GM19043 (cell line): ENCODE measurements at regions not wholly inside any gene's neighbourhood (a gene's known extent, or its start where the extent isn't known, plus 50 kb on each side); places are given as distances from the start of the nearest gene placed in this dataset.

Experiments
- ATAC-seq: cut with Tn5 transposase; IDR thresholded peaks from one replicate; pipeline ENCODE4 v1.9.1; 2021; ENCODE audit warnings: low read depth; ENCODE audit not compliant: unreplicated experiment

- no peak for ATAC-seq
Observed at GRCh38 chr6:22975079-22975478, 405.7 kb downstream of the HDGFL1 start.

GRCh38 chr6:22980446-22980845 is 411.1 kb downstream of the HDGFL1 start:
- no peak for ATAC-seq

DNA sequence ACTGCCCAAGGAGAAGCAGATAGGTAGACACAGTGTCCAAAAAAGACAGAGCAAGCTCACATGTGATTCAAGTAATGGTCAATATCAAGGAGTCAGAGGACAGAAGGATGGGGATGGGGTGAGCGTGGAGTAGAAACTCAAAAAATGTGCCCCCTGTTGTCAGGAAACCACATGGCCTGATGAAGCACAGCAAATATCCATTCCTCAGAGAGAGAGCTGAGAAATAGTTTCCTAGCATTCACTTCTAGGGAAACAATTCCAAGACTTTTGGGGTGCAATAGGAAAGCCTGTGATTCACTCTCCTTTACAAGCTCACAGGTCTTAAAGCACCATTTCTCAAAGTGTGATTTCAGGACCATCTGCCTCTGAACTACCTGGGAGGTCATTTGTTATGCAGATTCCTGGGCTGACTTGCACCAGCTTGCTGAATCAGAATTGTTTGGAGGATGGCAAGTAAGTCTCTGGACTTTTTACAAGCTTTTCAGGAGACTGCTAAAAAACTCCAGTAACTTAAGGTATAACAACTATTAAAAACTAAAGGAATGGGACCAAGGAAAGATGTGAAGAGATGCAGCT is 432.8 kb downstream of the HDGFL1 start:
- no peak for ATAC-seq

DNA sequence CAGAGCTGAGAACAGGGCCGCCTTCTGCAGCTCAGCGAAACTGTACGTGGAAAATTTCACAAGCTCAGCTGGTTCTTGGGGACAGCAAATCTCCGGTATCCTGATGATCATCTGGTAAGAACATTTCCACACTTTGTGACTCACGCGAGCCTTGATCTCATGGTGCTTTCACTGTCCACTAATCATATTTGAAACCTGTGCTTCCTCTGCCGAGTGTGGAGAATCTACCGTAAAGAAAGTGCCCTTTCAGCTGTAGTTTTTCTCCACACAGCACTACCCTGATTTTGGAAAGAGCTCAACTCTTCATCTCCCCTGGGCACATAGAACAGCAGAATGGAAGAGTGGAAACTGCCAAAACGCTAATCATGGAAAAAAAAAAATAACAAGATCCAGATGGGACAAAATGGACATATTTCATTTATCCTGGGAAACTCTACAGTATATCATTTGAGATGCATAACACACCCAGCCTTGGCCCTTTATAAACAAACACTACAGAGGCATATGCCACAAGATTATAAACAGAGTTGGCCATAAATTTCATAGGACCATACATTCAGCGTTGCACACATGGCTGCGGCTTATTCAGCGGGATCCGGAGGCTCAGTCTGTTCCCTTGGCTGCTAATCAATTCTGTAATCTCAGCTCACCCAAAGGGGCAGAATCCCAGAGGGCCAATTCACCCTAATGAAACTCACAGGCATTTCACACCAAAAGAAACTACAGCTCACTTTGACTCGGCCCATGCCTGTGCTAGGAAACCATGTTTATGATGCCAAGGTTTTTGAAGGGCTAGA is 434.5 kb downstream of the HDGFL1 start:
- no peak for ATAC-seq

DNA sequence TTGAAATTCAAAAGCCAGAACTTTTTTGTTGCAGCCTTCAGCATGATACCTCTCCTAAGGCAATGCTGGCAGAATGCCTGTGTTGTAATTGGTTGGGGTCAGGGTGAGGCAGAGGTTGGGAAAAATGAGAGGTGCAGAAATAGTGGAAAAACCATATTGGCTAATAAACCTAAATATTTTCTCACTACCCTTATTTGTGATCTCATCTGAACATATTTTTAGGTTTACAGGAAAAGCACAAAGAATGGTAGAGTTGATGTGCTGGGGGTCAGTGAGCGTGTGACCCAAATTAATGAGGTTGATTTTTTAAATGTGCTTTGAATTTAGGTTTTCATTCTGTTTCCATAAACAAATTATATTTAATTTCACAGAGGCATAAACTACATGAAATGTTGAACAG is 437.3 kb downstream of the HDGFL1 start:
- ATAC-seq: no peak

- no peak for ATAC-seq
Observed at GRCh38 chr6:23011615-23012014, 442.2 kb downstream of the HDGFL1 start.

GRCh38 chr6:23013776-23014175 is 444.4 kb downstream of the HDGFL1 start:
- ATAC-seq: no peak

DNA sequence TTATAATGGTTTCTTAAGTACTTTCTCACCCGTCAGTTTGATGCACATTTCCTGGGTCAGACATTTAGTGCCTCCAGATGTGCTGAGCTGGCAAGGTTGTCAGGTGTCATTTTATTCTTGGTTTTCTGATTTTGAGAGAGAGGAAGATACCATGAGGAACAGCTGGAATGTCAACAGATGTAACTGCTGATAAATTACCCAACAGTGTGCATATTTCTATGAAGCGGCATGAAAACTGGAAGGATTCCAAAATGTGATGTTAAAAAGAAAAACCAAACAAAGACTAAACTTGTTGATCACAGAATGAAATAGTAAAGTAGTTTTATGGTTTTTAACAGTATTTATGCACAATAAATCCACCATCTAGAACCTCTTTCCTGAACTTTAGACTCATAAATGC is 447.3 kb downstream of the HDGFL1 start:
- ATAC-seq: no peak

GRCh38 chr6:23021487-23021886 is 452.1 kb downstream of the HDGFL1 start:
- ATAC-seq: no peak

DNA sequence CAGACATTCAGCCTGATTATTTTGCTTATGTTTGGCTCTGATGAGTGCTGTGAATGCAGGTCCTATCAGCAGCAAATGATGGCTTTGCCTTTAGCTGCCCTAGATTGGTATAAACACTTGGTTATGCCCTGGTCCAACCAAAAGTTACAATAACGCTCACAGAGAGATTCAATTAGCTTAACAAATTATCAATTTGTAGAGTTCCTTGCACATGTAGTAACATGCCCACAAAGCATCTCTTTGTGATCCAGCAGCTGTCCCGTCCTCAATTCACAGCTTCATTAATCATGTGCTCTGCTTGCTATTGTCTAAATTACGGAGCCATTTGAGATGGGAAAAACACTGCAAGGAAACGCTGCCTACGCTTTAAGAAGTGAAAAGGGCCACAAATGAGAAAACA is 457.9 kb downstream of the HDGFL1 start:
- no peak for ATAC-seq

- ATAC-seq: no peak
Observed at GRCh38 chr6:23031986-23032385, 462.6 kb downstream of the HDGFL1 start.

DNA sequence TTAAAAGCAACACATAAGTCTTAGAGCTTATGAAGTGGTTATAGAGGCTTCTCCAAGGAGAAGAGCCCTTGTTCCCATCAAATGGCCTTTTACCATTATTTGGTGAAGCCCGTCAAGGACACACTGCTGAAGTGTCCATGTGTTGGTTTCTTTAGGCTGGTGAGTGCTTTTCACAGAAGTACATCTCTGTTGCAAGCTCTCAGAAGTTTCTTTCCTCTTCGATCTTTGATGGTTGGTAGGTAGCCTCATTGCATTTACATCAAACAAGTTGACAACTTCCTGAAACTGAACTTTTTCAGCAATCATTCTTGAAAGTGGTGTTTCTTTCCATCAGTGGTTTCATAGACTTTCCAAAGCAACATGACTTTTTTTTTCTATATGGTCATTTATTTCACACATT is 465.6 kb downstream of the HDGFL1 start:
- ATAC-seq: no peak

DNA sequence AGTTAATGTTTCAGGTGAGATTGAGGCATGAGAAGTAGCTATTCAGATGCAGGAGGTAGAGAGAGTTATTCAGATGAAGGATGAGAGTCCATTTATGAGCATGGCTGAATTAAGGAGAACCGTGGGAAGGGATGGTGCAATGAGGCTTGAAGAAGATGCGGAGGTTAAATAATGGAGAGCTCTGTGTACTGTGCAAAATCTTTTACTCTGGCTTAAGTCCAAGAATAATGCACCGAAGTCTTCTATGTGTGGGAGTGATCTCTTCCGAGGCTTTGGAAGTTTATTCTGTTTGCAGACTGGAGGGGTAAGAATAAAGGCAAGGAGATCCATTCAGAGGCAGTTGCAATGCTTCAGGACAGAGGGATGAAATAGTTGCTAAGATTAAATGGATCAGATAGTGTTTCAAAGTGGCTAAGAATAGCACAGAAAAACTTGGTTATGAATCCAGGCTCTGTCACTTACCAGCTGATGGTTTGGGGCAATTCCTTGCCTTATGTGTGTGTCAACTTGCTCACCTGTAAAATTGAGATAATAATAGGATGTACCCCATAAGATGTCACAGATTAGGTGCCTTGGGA is 467.1 kb downstream of the HDGFL1 start:
- ATAC-seq: no peak

DNA sequence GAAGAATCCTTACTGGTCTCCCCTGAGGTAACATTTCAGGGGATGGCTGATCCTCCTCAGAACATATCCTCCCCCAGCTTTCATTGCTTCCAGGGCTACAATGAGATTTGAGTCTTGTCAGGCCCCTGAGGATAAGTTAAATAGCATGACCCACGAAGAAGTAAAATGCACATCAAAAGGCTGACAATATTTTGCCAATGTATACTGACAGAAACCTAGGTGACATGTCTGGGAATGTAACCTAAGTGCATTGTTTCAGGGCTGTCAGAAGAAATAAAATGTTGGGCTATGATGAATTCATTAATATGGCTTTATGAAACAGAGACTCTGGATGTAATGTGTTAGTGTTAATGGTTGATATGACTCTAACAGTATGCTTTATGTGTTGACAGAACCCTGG is 471.5 kb downstream of the HDGFL1 start:
- ATAC-seq: no peak

GRCh38 chr6:23045280-23045679 is 475.9 kb downstream of the HDGFL1 start:
- ATAC-seq: no peak

DNA sequence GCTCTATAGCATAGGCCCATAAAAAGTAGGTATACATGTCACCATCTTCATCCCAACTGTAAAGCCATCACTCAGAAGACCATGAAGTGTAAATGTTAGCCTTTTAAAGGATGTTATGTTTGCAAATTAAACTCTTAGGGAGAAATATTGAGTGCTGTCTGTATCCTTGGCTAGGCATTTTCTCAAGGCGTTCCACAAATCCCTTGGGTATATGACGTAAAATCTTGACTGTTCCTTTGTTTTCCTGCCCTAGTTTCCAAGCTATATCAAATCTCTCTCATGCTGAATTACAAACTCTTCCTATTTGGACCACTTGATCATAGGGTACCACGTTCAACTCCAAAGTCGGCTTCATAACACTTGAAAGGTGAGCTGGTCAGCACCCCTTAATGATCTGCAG is 486.2 kb downstream of the HDGFL1 start:
- no peak for ATAC-seq

DNA sequence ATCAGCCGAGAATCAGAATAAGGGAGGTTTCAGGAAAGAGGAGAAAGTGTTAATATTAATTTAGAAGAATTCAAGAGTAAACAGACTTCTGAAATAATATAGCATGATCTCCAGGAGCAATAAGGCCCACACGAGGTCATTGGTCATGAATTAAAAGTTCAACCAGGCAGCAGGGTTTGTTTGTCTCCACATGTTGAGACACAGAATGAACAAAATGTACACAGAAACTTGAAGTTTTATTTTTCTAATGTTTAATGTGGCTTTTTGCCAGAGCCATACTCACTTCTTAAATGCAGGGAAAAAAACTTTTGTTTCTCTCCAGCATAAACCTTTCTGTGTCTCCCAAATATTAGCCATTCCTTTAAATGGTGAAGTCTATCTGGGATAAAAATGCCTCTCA is 504.5 kb downstream of the HDGFL1 start:
- ATAC-seq: no peak

DNA sequence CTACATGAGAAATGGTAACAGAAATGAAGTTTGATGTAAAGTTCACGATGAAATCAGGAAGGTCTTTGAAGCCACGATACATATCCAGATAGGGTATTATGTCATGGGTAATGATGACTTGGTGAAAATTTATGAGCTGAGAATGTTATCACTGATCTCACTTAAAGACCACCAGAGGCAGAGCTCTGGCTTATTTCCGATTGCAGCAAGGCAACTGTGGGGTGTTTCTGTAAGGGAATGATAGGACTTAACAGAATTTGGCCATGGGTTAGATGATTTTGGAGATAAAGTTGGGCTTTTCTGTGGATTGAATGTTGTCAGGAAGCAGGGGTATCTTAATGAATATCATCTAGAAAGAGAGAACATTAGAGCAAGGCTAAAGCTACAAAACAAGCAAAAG is 508.4 kb downstream of the HDGFL1 start:
- ATAC-seq: no peak

GRCh38 chr6:23081701-23082100 is 512.3 kb downstream of the HDGFL1 start:
- ATAC-seq: no peak

GRCh38 chr6:23086100-23086499 is 516.7 kb downstream of the HDGFL1 start:
- ATAC-seq: no peak

- no peak for ATAC-seq
Observed at GRCh38 chr6:23087471-23087870, 518.1 kb downstream of the HDGFL1 start.

DNA sequence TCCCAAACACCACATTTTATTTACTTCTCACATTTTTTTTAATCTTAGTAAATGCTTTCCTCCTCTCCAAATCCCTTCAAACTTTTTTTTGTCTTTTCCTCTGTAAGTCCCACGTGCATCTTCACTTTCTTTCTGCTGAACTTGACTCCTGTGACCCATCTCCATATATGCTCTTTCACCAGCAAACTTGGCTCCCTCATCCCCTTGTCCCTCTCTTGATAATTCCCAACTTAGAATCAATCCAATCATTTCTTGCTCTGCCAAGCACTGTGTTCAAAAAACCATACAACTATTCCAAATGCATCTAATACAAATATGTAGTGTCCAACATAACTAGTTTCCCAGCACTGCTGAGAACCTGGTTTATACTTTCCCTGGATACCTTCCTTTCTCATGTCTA is 519.4 kb downstream of the HDGFL1 start:
- ATAC-seq: no peak
